HepG2 (cell line): ENCODE measurements at regions not wholly inside any gene's neighbourhood (a gene's known extent, or its start where the extent isn't known, plus 50 kb on each side); places are given as distances from the start of the nearest gene placed in this dataset.

Experiments
- ATAC-seq: fragments of 200-7000 bp; cut with Tn5 transposase; 3 replicates; pipeline ENCODE4 v1.9.1; 2020; ENCODE audit warnings: mild to moderate bottlenecking, moderate library complexity
- BruUV-seq: library from RNA; stranded (reverse); fragments of 400-500 nt; replicated peaks from 2 replicates; lab custom pipeline; 2021; lab: Mats Ljungman, UMichigan
- CTCF ChIA-PET: fragments of 300-600 bp; formaldehyde crosslinking; extraction: SDS; loops from one replicate; lab custom pipeline; 2021; ENCODE audit warnings: low total read pairs, inconsistent platforms, low intra/inter-chr PET ratio; lab: Yijun Ruan, JAX
- POLR2A ChIA-PET: fragments of 350-600 bp; sonication (Branson Sonifier 250); formaldehyde crosslinking; loops from one replicate; lab custom pipeline; 2020; ENCODE audit warnings: antibody characterized with exemption, inconsistent platforms; lab: Yijun Ruan, JAX
- DNase-seq: peaks from one replicate; pipeline ENCODE4 v3.0.0-alpha.2; 2015; ENCODE audit warnings: low spot score
- FAIRE-seq: peaks from 3 replicates; lab custom pipeline; 2011; peaks lifted over from hg19 to GRCh38; lab: Jason Lieb, UNC
- H2AFZ ChIP-seq: one replicate; pipeline ENCODE4 v1.6.1; 2011; ENCODE audit warnings: low read length, inconsistent platforms
- H3K27ac ChIP-seq: fragments of 300-600 bp; 3 replicates; pipeline ENCODE4 v1.8.0; 2011; ENCODE audit warnings: mixed run types, mild to moderate bottlenecking, mixed read lengths, low read length, inconsistent platforms; ENCODE audit not compliant: insufficient read depth; ENCODE audit errors: extremely low read length
- H3K27me3 ChIP-seq, 2 experiments: fragments of 200-600 bp in 1 of 2; 2 replicates in 1 of 2; 3 replicates in 1 of 2; pipeline versions ENCODE4 v1.6.0 to v1.8.0; 2011; ENCODE audit warnings: low read length in 2 of 2, mild to moderate bottlenecking in 2 of 2, moderate library complexity in 2 of 2, inconsistent platforms in 1 of 2; ENCODE audit not compliant: insufficient read depth in 2 of 2, control insufficient read depth in 1 of 2
- H3K36me3 ChIP-seq, 2 experiments: fragments of 200-600 bp in 1 of 2; replicated peaks in 1 of 2; 2 replicates in 1 of 2; 3 replicates in 1 of 2; pipeline versions ENCODE4 v1.5.1 to v1.8.0; 2011; ENCODE audit warnings: low read length in 2 of 2, inconsistent platforms in 1 of 2; ENCODE audit not compliant: insufficient read depth in 2 of 2, control insufficient read depth in 1 of 2
- H3K4me1 ChIP-seq: 2 replicates; pipeline ENCODE4 v1.5.1; 2012; ENCODE audit warnings: low read length, inconsistent platforms; ENCODE audit not compliant: insufficient read depth
- H3K4me2 ChIP-seq: 2 replicates; pipeline ENCODE4 v1.6.0; 2011; ENCODE audit warnings: low read depth, low read length, inconsistent platforms
- H3K4me3 ChIP-seq, 3 experiments: fragments of 200-600 bp in 1 of 3; sonication (generic), shearing (Covaris generic) in 1 of 3; replicated peaks in 1 of 3; 2 replicates each; pipeline ENCODE4 v1.5.1; 2011 to 2016; ENCODE audit warnings: low read length in 3 of 3, inconsistent platforms in 2 of 3, low read depth in 2 of 3, mild to moderate bottlenecking in 2 of 3, control low read depth in 1 of 3, mixed read lengths in 1 of 3; ENCODE audit not compliant: insufficient read depth in 1 of 3
- H3K79me2 ChIP-seq: one replicate; pipeline ENCODE4 v1.6.1; 2011; ENCODE audit warnings: low read length, inconsistent platforms; ENCODE audit not compliant: insufficient read depth
- H3K9ac ChIP-seq: 2 replicates; pipeline ENCODE4 v1.6.0; 2011; ENCODE audit warnings: mild to moderate bottlenecking, low read depth, low read length, inconsistent platforms; ENCODE audit not compliant: insufficient read depth
- H3K9me3 ChIP-seq: 2 replicates; pipeline ENCODE4 v1.5.1; 2012; ENCODE audit warnings: mild to moderate bottlenecking, low read length
- H4K20me1 ChIP-seq: 2 replicates; pipeline ENCODE4 v1.6.0; 2011; ENCODE audit warnings: inconsistent platforms, mild to moderate bottlenecking, low read length, moderate library complexity; ENCODE audit not compliant: insufficient read depth
- CC2D1A ChIP-seq: sonication (generic); formaldehyde crosslinking; IDR thresholded peaks from 2 replicates; pipeline ENCODE4 v1.8.1; 2023; ENCODE audit warnings: mild to moderate bottlenecking, missing genetic modification reagents
- FOXP1 ChIP-seq, 2 experiments: fragments of 450-650 bp in 1 of 2; IDR thresholded peaks; 2 replicates each; pipeline ENCODE4 v1.6.1; 2017 to 2018; ENCODE audit warnings: antibody characterized with exemption in 1 of 2
- GATA4 ChIP-seq: sonication (generic); IDR thresholded peaks from 2 replicates; pipeline ENCODE4 v1.6.1; 2016; ENCODE audit warnings: antibody characterized with exemption, low read depth, borderline replicate concordance
- HDAC2 ChIP-seq: sonication (generic); formaldehyde crosslinking; IDR thresholded peaks from 2 replicates; pipeline ENCODE4 v1.4.0; 2020; ENCODE audit warnings: missing genetic modification reagents
- MED13 ChIP-seq: sonication (generic); formaldehyde crosslinking; IDR thresholded peaks from 2 replicates; pipeline ENCODE4 v1.5.0; 2020; ENCODE audit warnings: missing genetic modification reagents
- PHF5A ChIP-seq: IDR thresholded peaks from one replicate; pipeline ENCODE4 v1.6.1; 2018; ENCODE audit warnings: low read depth, missing genetic modification reagents; ENCODE audit not compliant: unreplicated experiment
- POLR2A ChIP-seq, 2 experiments: IDR thresholded peaks; 2 replicates each; pipeline ENCODE4 v1.6.1; 2011; ENCODE audit warnings: low read depth in 2 of 2, low read length in 2 of 2, mild to moderate bottlenecking in 1 of 2, moderate library complexity in 1 of 2; ENCODE audit not compliant: insufficient read depth in 1 of 2
- SMC3 ChIP-seq: IDR thresholded peaks from 2 replicates; pipeline ENCODE4 v1.6.1; 2011; ENCODE audit warnings: low read length, improper control_type of control experiment
- STAG1 ChIP-seq: sonication (generic); formaldehyde crosslinking; IDR thresholded peaks from 2 replicates; pipeline ENCODE4 v1.4.0; 2020; ENCODE audit warnings: missing genetic modification reagents
- TEAD2 ChIP-seq: sonication (generic); formaldehyde crosslinking; IDR thresholded peaks from 2 replicates; pipeline ENCODE4 v1.9.0; 2021; ENCODE audit warnings: missing genetic modification reagents
- ZBTB10 ChIP-seq: sonication (generic); formaldehyde crosslinking; IDR thresholded peaks from 2 replicates; pipeline ENCODE4 v1.4.0; 2020; ENCODE audit warnings: missing genetic modification reagents, borderline replicate concordance
- ZFP62 ChIP-seq: sonication (generic); formaldehyde crosslinking; IDR thresholded peaks from 2 replicates; pipeline ENCODE4 v1.4.0; 2020; ENCODE audit warnings: missing genetic modification reagents
- ZNF274 ChIP-seq: sonication (generic); formaldehyde crosslinking; IDR thresholded peaks from 2 replicates; pipeline ENCODE4 v1.5.1; 2020; ENCODE audit warnings: mild to moderate bottlenecking, missing genetic modification reagents
- ZNF350 ChIP-seq: sonication (generic); formaldehyde crosslinking; IDR thresholded peaks from 2 replicates; pipeline ENCODE4 v1.4.0; 2020; ENCODE audit warnings: mild to moderate bottlenecking, low read depth, missing genetic modification reagents, borderline replicate concordance
- WGBS: methylation state at CpG from one replicate; pipeline ENCODE4 v1.1.6; 2017; ENCODE audit warnings: low lambda C conversion rate; 5-methylcytosine and 5-hydroxymethylcytosine counted together
- in situ Hi-C: cut with HindIII; loops from 2 replicates; pipeline ENCODE4 v1.10.0; 2017; ENCODE audit warnings: low pct_unique_long_range_greater_than_20kb; ENCODE audit not compliant: extremely low pct_ligation_motif_present
- intact Hi-C: fragments of 100-400 bp; cut with micrococcal nuclease; formaldehyde crosslinking; loops from one replicate; pipeline ENCODE4 v1.10.0; 2022; ENCODE audit not compliant: unreplicated experiment
- TF ChIP-seq, protein P1 (sequence below): sonication (generic); formaldehyde crosslinking; IDR thresholded peaks from 2 replicates; pipeline ENCODE4 v1.8.0; 2023; ENCODE audit warnings: mild to moderate bottlenecking, missing genetic modification reagents
- TF ChIP-seq, protein P2 (sequence below): sonication (generic); formaldehyde crosslinking; IDR thresholded peaks from 2 replicates; pipeline ENCODE4 v1.4.0; 2020; ENCODE audit warnings: missing genetic modification reagents, borderline replicate concordance

DNA sequence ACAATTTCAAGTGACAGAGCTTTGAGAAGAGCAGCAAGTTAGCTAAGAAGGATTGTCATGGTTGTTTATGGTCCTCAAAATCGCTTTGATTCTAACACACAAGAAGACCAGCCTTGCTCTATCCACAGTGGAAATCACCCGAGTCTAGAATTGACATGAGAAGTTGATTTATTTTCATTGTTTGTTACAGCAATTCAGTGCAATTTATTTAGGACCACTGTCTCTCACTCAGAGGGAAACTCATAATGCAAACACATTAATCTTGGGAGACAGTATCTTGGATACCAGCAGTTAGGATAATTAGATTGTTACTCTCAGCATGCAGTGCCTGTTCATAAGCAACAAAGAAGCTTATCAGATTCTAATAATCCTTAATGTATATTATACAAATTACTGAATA is 498.9 kb downstream of the NTRK2 start:
- POLR2A ChIA-PET = no interaction called here
- H3K9ac ChIP-seq = no peak overlapping the region

DNA sequence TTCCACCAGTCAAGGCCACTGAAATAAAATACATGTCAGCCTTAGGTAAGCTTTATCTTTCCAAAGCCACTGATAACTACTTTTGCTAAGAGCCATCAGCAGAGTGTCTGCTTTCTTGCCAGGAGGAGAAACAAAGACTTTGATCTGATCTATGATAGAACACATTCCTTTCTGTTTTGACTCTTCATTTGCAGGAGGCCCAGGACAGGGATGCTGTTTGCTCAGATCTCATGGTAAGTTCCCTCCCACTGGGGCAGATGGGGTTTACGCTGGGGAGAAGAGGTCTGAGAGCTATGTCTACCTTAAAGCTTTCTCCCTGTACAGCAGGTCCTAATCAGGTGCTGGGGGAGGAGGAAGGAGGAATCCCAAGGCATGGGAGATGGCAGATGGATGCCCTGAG is 497.6 kb downstream of the NTRK2 start:
- H3K9ac ChIP-seq = no peak overlapping the region
- H3K4me2 ChIP-seq = no peak overlapping the region
- H3K79me2 ChIP-seq = no peaks in the 10 kb centered on the region
- POLR2A ChIA-PET = no interaction called here
- no peak for FAIRE-seq
- no peak overlapping the region for H3K27ac ChIP-seq
- in situ Hi-C loops = no loop called here
- no peaks in the 10 kb centered on the region for H3K36me3 ChIP-seq
- 44% methylated on average over 1 of the region's 1 CpG for WGBS
- intact Hi-C loops = no loop called here
- no peak for ATAC-seq
- H2AFZ ChIP-seq = no peak overlapping the region
- H3K9me3 ChIP-seq = peaks cover 6% of the 10 kb centered on the region; the same call in 1 of the 2 replicates
- BruUV-seq = no TSS peak
- H3K27me3 ChIP-seq = no peaks in the 10 kb centered on the region
- no peaks in the 10 kb centered on the region for H4K20me1 ChIP-seq
- no peaks in the 10 kb centered on the region for H3K4me1 ChIP-seq
- H3K4me3 ChIP-seq = no peak overlapping the region
- CTCF ChIA-PET = no interaction called here
- DNase-seq = no peak
- TF ChIP-seq ZNF274 (CRISPR knock-in tag) (no peak), STAG1 (CRISPR knock-in tag) (no peak), PHF5A (CRISPR knock-in tag) (no peak), CC2D1A (CRISPR knock-in tag) (no peak), HDAC2 (CRISPR knock-in tag) (no peak), GATA4 (no peak), TEAD2 (CRISPR knock-in tag) (no peak), POLR2A (IDR thresholded peaks at IDR 0.05; ENCODE audit: insufficient read depth in 1 of 2, low read depth in 2 of 2, low read length in 2 of 2) (no peak), ZNF350 (no peak), SMC3 (no peak), ZBTB10 (no peak), MED13 (CRISPR knock-in tag) (no peak)
- TF ChIP-seq, protein P1, sequence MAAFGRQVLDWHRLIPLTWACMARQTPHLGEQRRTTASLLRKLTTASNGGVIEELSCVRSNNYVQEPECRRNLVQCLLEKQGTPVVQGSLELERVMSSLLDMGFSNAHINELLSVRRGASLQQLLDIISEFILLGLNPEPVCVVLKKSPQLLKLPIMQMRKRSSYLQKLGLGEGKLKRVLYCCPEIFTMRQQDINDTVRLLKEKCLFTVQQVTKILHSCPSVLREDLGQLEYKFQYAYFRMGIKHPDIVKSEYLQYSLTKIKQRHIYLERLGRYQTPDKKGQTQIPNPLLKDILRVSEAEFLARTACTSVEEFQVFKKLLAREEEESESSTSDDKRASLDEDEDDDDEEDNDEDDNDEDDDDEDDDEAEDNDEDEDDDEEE (CRISPR knock-in tag) = no peak
- TF ChIP-seq, protein P2, sequence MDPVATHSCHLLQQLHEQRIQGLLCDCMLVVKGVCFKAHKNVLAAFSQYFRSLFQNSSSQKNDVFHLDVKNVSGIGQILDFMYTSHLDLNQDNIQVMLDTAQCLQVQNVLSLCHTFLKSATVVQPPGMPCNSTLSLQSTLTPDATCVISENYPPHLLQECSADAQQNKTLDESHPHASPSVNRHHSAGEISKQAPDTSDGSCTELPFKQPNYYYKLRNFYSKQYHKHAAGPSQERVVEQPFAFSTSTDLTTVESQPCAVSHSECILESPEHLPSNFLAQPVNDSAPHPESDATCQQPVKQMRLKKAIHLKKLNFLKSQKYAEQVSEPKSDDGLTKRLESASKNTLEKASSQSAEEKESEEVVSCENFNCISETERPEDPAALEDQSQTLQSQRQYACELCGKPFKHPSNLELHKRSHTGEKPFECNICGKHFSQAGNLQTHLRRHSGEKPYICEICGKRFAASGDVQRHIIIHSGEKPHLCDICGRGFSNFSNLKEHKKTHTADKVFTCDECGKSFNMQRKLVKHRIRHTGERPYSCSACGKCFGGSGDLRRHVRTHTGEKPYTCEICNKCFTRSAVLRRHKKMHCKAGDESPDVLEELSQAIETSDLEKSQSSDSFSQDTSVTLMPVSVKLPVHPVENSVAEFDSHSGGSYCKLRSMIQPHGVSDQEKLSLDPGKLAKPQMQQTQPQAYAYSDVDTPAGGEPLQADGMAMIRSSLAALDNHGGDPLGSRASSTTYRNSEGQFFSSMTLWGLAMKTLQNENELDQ = no peak

More for the DNA sequence above, 498.9 kb downstream of the NTRK2 start:
- Histone ChIP-seq H3K36me3 (no peaks in the 10 kb centered on the region), H4K20me1 (no peaks in the 10 kb centered on the region), H3K4me1 (no peaks in the 10 kb centered on the region), H3K9me3 (peaks cover 6% of the 10 kb centered on the region; the same call in 1 of the 2 replicates), H2AFZ (no peak overlapping the region), H3K27me3 (no peaks in the 10 kb centered on the region), H3K79me2 (no peaks in the 10 kb centered on the region), H3K4me2 (no peak overlapping the region), H3K4me3 (no peak overlapping the region), H3K27ac (no peak overlapping the region)
- no peak for TF ChIP-seq ZFP62
- TF ChIP-seq FOXP1 (IDR thresholded peaks at IDR 0.05) = no peak
- TF ChIP-seq FOXP1 (CRISPR knock-in tag; IDR thresholded peaks at IDR 0.05) = no peak
- no peak for FAIRE-seq
- ATAC-seq = no peak
- no peak for DNase-seq
- WGBS = 3% methylated on average over 2 of the region's 2 CpGs
- intact Hi-C loops (no loop called here), in situ Hi-C loops (no loop called here)
- CTCF ChIA-PET = no interaction called here
- BruUV-seq = no TSS peak
